ENCODE measurements at regions not wholly inside any gene's neighbourhood (a gene's known extent, or its start where the extent isn't known, plus 50 kb on each side); places are given as distances from the start of the nearest gene placed in this dataset.

DNA sequence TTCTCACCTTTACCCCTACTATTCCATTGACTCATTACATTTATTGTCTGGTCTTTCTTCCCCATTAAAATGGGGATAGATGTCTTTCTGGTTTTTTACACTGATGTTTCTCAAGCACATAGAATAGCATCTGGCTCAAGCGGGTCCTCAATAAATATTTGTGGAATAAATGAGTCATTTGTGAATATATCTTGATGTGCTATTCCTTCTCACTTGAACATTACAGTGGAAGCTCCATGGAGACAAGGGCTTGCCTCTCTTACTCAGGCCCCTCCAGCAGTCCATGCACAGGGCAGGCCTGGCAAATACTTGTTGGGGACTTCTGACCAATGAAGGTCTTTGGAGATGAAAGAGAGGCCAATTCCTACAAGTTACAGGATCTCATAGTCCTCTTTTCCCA, 151.7 kb upstream of the TAS2R1 start:
- Mint-ChIP-seq H3K4me3 (no peak overlapping the region), H3K36me3 (ENCODE audit: insufficient read depth in 1 of 3, low read depth in 3 of 3) (no peaks in the 10 kb centered on the region; a peak in 1 of 7 replicates), H3K9me3 (peaks cover 0 to 2% of the 10 kb centered on the region in 2 experiments; a peak in 2 of 5 replicates), H3K27ac (no peak overlapping the region), H3K27me3 (ENCODE audit: low read depth) (no peaks in the 10 kb centered on the region), H3K4me1 (peaks cover 3 to 6% of the 10 kb centered on the region in 2 experiments)
- Histone ChIP-seq H2BK120ac (ENCODE audit: low read depth, low read length, poor library complexity, severe bottlenecking) (no peak overlapping the region), H2AFZ (ENCODE audit: low read length) (no peak overlapping the region), H3K27me3 (ENCODE audit: insufficient read depth, low read length) (no peaks in the 10 kb centered on the region), H3K4me1 (ENCODE audit: insufficient read depth, low read length) (no peaks in the 10 kb centered on the region), H3K27ac (ENCODE audit: insufficient read length, low read depth, low read length) (no peak overlapping the region), H3K18ac (ENCODE audit: insufficient read length, low read depth, low read length) (no peak overlapping the region), H3K56ac (ENCODE audit: insufficient read length, low read depth, low read length) (no peak overlapping the region), H3K23ac (ENCODE audit: insufficient read length, low read depth, low read length) (no peak overlapping the region), H3K79me1 (ENCODE audit: insufficient read depth, low read depth, low read length, poor library complexity, severe bottlenecking) (no peaks in the 10 kb centered on the region), H4K91ac (ENCODE audit: insufficient read length, low read depth, low read length) (no peak overlapping the region), H4K5ac (ENCODE audit: insufficient read length, low read depth, low read length) (no peak overlapping the region), H3K4me2 (ENCODE audit: insufficient read depth, insufficient read length, low read length) (no peak overlapping the region), H3K14ac (ENCODE audit: insufficient read depth, low read length) (no peak overlapping the region), H2BK12ac (ENCODE audit: insufficient read length, low read depth, low read length) (no peak overlapping the region), H3K4ac (ENCODE audit: low read depth, low read length) (no peak overlapping the region), H2AK5ac (ENCODE audit: insufficient read length, low read length) (no peak overlapping the region), H4K8ac (replicated peaks; ENCODE audit: insufficient read length, low read depth, low read length) (no peak overlapping the region), H2BK5ac (ENCODE audit: insufficient read length, low read length) (no peak overlapping the region), H2BK15ac (ENCODE audit: low read depth, low read length) (no peak overlapping the region), H3T11ph (ENCODE audit: low read length) (no peak overlapping the region), H3K9me3 (ENCODE audit: control insufficient read depth, low read depth, low read length) (no peaks in the 10 kb centered on the region), H4K20me1 (ENCODE audit: control insufficient read depth, insufficient read depth, insufficient read length) (no peaks in the 10 kb centered on the region), H3K23me2 (ENCODE audit: insufficient read length, low read depth, low read length, poor library complexity, severe bottlenecking) (no peaks in the 10 kb centered on the region), H3K79me2 (ENCODE audit: insufficient read depth, low read length) (no peaks in the 10 kb centered on the region), H2BK20ac (ENCODE audit: low read depth, low read length, poor library complexity, severe bottlenecking) (no peak overlapping the region), H3K9ac (ENCODE audit: extremely low read depth, insufficient read length, low read length) (no peak overlapping the region)
- no peak for DNase-seq
- no CpG with 5 or more reads among the region's 1 CpG for WGBS (ENCODE audit: extremely low coverage, insufficient read length, low lambda C conversion rate)
- TF ChIP-seq, protein P1, sequence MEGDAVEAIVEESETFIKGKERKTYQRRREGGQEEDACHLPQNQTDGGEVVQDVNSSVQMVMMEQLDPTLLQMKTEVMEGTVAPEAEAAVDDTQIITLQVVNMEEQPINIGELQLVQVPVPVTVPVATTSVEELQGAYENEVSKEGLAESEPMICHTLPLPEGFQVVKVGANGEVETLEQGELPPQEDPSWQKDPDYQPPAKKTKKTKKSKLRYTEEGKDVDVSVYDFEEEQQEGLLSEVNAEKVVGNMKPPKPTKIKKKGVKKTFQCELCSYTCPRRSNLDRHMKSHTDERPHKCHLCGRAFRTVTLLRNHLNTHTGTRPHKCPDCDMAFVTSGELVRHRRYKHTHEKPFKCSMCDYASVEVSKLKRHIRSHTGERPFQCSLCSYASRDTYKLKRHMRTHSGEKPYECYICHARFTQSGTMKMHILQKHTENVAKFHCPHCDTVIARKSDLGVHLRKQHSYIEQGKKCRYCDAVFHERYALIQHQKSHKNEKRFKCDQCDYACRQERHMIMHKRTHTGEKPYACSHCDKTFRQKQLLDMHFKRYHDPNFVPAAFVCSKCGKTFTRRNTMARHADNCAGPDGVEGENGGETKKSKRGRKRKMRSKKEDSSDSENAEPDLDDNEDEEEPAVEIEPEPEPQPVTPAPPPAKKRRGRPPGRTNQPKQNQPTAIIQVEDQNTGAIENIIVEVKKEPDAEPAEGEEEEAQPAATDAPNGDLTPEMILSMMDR (conservative IDR thresholded peaks at IDR 0.05) = no peak
